WTC11 (cell line): ENCODE measurements at regions not wholly inside any gene's neighbourhood (a gene's known extent, or its start where the extent isn't known, plus 50 kb on each side); places are given as distances from the start of the nearest gene placed in this dataset.

ENCODE experiments used
- ATAC-seq: fragments of 200-7000 bp; cut with Tn5 transposase; 2 replicates; pipeline ENCODE4 v1.10.0; 2021; ENCODE audit warnings: mild to moderate bottlenecking, moderate library complexity
- CTCF ChIA-PET: fragments of 300-600 bp; sonication (Branson Sonifier 250); formaldehyde crosslinking; loops from one replicate; lab custom pipeline; 2021; ENCODE audit warnings: antibody characterized with exemption; lab: Charles Lee
- POLR2A ChIA-PET: fragments of 350-600 bp; sonication (Branson Sonifier 250); formaldehyde crosslinking; loops from one replicate; lab custom pipeline; 2021; ENCODE audit warnings: antibody characterized with exemption; lab: Charles Lee
- DNase-seq: peaks from one replicate; pipeline ENCODE4 v3.0.0; 2021; ENCODE audit warnings: low spot score
- H3K27ac Mint-ChIP-seq: 2 replicates; pipeline ENCODE4 v1.8.0; 2021; ENCODE audit warnings: mixed read lengths
- H3K27me3 Mint-ChIP-seq: 2 replicates; pipeline ENCODE4 v1.8.0; 2021; ENCODE audit warnings: low read depth, mild to moderate bottlenecking, moderate library complexity, mixed read lengths
- H3K36me3 Mint-ChIP-seq: 2 replicates; pipeline ENCODE4 v1.8.0; 2021; ENCODE audit warnings: mixed read lengths
- H3K4me1 Mint-ChIP-seq: 2 replicates; pipeline ENCODE4 v1.8.0; 2022; ENCODE audit warnings: mixed read lengths
- H3K4me3 Mint-ChIP-seq: 2 replicates; pipeline ENCODE4 v1.8.0; 2021; ENCODE audit warnings: mild to moderate bottlenecking, moderate library complexity, mixed read lengths
- H3K9me3 Mint-ChIP-seq: 2 replicates; pipeline ENCODE4 v1.8.0; 2021; ENCODE audit warnings: mixed read lengths
- AFF4 ChIP-seq: sonication (generic); formaldehyde crosslinking; IDR thresholded peaks from 2 replicates; pipeline ENCODE4 v1.8.1; 2023; ENCODE audit warnings: mild to moderate bottlenecking, missing genetic modification reagents, borderline replicate concordance
- ATF1 ChIP-seq: sonication (generic); formaldehyde crosslinking; IDR thresholded peaks from 2 replicates; pipeline ENCODE4 v1.8.1; 2023; ENCODE audit warnings: mild to moderate bottlenecking, moderate library complexity, missing genetic modification reagents
- ATF3 ChIP-seq: sonication (generic); formaldehyde crosslinking; conservative IDR thresholded peaks from 2 replicates; pipeline ENCODE4 v1.8.1; 2022; ENCODE audit warnings: mild to moderate bottlenecking, missing genetic modification reagents
- CREB1 ChIP-seq: sonication (generic); formaldehyde crosslinking; IDR thresholded peaks from 2 replicates; pipeline ENCODE4 v1.8.0; 2023; ENCODE audit warnings: mild to moderate bottlenecking, missing genetic modification reagents
- GABPB1 ChIP-seq: sonication (generic); formaldehyde crosslinking; IDR thresholded peaks from 2 replicates; pipeline ENCODE4 v1.8.1; 2023; ENCODE audit warnings: mild to moderate bottlenecking, missing genetic modification reagents
- GRHL2 ChIP-seq: fragments of 250-450 bp; sonication (Bioruptor Pico); IDR thresholded peaks from 2 replicates; pipeline ENCODE4 v1.8.0; 2022; ENCODE audit warnings: mild to moderate bottlenecking, moderate library complexity; ENCODE audit not compliant: insufficient replicate concordance, severe bottlenecking
- GTF2I ChIP-seq: fragments of 250-450 bp; sonication (Bioruptor Pico); conservative IDR thresholded peaks from 2 replicates; pipeline ENCODE4 v1.4.0; 2021; ENCODE audit warnings: mild to moderate bottlenecking
- KAT7 ChIP-seq: sonication (generic); formaldehyde crosslinking; IDR thresholded peaks from 2 replicates; pipeline ENCODE4 v1.8.1; 2023; ENCODE audit warnings: missing genetic modification reagents, mild to moderate bottlenecking, borderline replicate concordance
- NFYB ChIP-seq: sonication (generic); formaldehyde crosslinking; conservative IDR thresholded peaks from 2 replicates; pipeline ENCODE4 v1.8.0; 2022; ENCODE audit warnings: low read depth, missing genetic modification reagents
- NR1H2 ChIP-seq: sonication (generic); formaldehyde crosslinking; IDR thresholded peaks from 2 replicates; pipeline ENCODE4 v1.9.0; 2021; ENCODE audit warnings: mild to moderate bottlenecking, moderate library complexity, missing genetic modification reagents
- PREB ChIP-seq: sonication (generic); formaldehyde crosslinking; IDR thresholded peaks from 2 replicates; pipeline ENCODE4 v1.8.1; 2022; ENCODE audit warnings: mild to moderate bottlenecking, missing genetic modification reagents, moderate library complexity, borderline replicate concordance
- SOX15 ChIP-seq: fragments of 250-450 bp; sonication (Bioruptor Pico); IDR thresholded peaks from 2 replicates; pipeline ENCODE4 v1.9.0; 2021; ENCODE audit warnings: mild to moderate bottlenecking
- ZNF263 ChIP-seq: sonication (generic); formaldehyde crosslinking; IDR thresholded peaks from 2 replicates; pipeline ENCODE4 v1.8.1; 2022; ENCODE audit warnings: low read depth, mild to moderate bottlenecking, moderate library complexity, missing genetic modification reagents
- ZNF281 ChIP-seq: sonication (generic); formaldehyde crosslinking; IDR thresholded peaks from 2 replicates; pipeline ENCODE4 v1.8.0; 2023; ENCODE audit warnings: mild to moderate bottlenecking, missing genetic modification reagents
- ZNF532 ChIP-seq: fragments of 250-450 bp; sonication (Bioruptor Pico); IDR thresholded peaks from 2 replicates; pipeline ENCODE4 v1.9.0; 2021; ENCODE audit warnings: mild to moderate bottlenecking, borderline replicate concordance

GRCh38 chr4:135239964-135240363 is 1038.4 kb upstream of the PABPC4L start:
- TF ChIP-seq ATF3 = no peak
- TF ChIP-seq KAT7 (CRISPR knock-in tag) = no peak
- no peak for TF ChIP-seq ZNF281
- no peak for TF ChIP-seq NFYB
- TF ChIP-seq GABPB1 (CRISPR knock-in tag) = no peak
- TF ChIP-seq GTF2I (CRISPR knock-in tag) = no peak
- TF ChIP-seq NR1H2 (CRISPR knock-in tag) = no peak
- no peak for TF ChIP-seq ZNF532 (CRISPR knock-in tag)
- TF ChIP-seq ATF1 = no peak
- TF ChIP-seq PREB = no peak
- no peak for TF ChIP-seq CREB1 (CRISPR knock-in tag)
- TF ChIP-seq SOX15 = no peak
- TF ChIP-seq ZNF263 (CRISPR knock-in tag) = no peak
- no peaks in the 10 kb centered on the region; the same call in 1 of the 2 replicates for H3K27me3 Mint-ChIP-seq
- peaks cover 10% of the 10 kb centered on the region for H3K4me1 Mint-ChIP-seq
- no peaks in the 10 kb centered on the region for H3K36me3 Mint-ChIP-seq
- ChIA-PET POLR2A (no interaction called here), CTCF (no interaction called here)
- ATAC-seq (no peak), DNase-seq (no peak)
- no peak overlapping the region for H3K27ac Mint-ChIP-seq
- no peak overlapping the region for H3K4me3 Mint-ChIP-seq
- no peaks in the 10 kb centered on the region for H3K9me3 Mint-ChIP-seq

- ChIA-PET CTCF (no interaction called here), POLR2A (no interaction called here)
- DNase-seq (no peak), ATAC-seq (no peak)
- Mint-ChIP-seq H3K4me3 (no peak overlapping the region), H3K9me3 (no peaks in the 10 kb centered on the region), H3K36me3 (no peaks in the 10 kb centered on the region)
- no peak for TF ChIP-seq GRHL2 (CRISPR knock-in tag)
- no peak for TF ChIP-seq GTF2I (CRISPR knock-in tag)
- TF ChIP-seq AFF4 (CRISPR knock-in tag) = no peak
- TF ChIP-seq, all 79 proteins: peak for 0
- Mint-ChIP-seq H3K27me3 (no peaks in the 10 kb centered on the region; the same call in 1 of the 2 replicates), H3K27ac (no peak overlapping the region), H3K4me1 (peaks cover 1% of the 10 kb centered on the region)
Measured at GRCh38 chr4:135238940-135239339, 1037.4 kb upstream of the PABPC4L start.
